Liver (tissue), 8 donors: ENCODE measurements at regions not wholly inside any gene's neighbourhood (a gene's known extent, or its start where the extent isn't known, plus 50 kb on each side); places are given as distances from the start of the nearest gene placed in this dataset.

Experiments used
- DNase-seq: peaks from one replicate; pipeline ENCODE4 v3.0.0-alpha.2; 2017; ENCODE audit warnings: low spot score
- H3K27ac ChIP-seq, 2 donors: one replicate each; pipeline ENCODE4 v1.7.0; 2013; ENCODE audit warnings: inconsistent platforms in 2 of 2, low read length in 2 of 2, control low read depth in 1 of 2, low read depth in 1 of 2, mild to moderate bottlenecking in 1 of 2
- H3K27me3 ChIP-seq, 4 donors: one replicate each; pipeline versions ENCODE4 v1.6.1 to v1.7.0; 2013; ENCODE audit warnings: low read length in 3 of 4, inconsistent platforms in 1 of 4, mild to moderate bottlenecking in 1 of 4, moderate library complexity in 1 of 4; ENCODE audit not compliant: control insufficient read depth in 4 of 4, insufficient read depth in 4 of 4
- H3K36me3 ChIP-seq, 4 donors: one replicate each; pipeline versions ENCODE4 v1.6.1 to v1.7.0; 2013; ENCODE audit warnings: low read length in 3 of 4, mild to moderate bottlenecking in 3 of 4, low read depth in 1 of 4, moderate library complexity in 1 of 4; ENCODE audit not compliant: control insufficient read depth in 4 of 4, insufficient read depth in 3 of 4
- H3K4me1 ChIP-seq, 4 donors: one replicate each; pipeline versions ENCODE4 v1.6.1 to v1.7.0; 2013; ENCODE audit warnings: low read length in 3 of 4, mild to moderate bottlenecking in 3 of 4, moderate library complexity in 1 of 4; ENCODE audit not compliant: control insufficient read depth in 4 of 4, insufficient read depth in 4 of 4
- H3K4me3 ChIP-seq, 3 donors: one replicate each; pipeline versions ENCODE4 v1.6.1 to v1.7.0; 2013; ENCODE audit warnings: low read length in 3 of 3, control low read depth in 1 of 3, low read depth in 1 of 3, mild to moderate bottlenecking in 1 of 3
- H3K9ac ChIP-seq, 2 donors: one replicate each; pipeline ENCODE4 v1.7.0; 2013; ENCODE audit warnings: low read length in 2 of 2, mild to moderate bottlenecking in 2 of 2, moderate library complexity in 2 of 2, control low read depth in 1 of 2, low read depth in 1 of 2
- H3K9me3 ChIP-seq, 4 donors: one replicate each; pipeline versions ENCODE4 v1.6.1 to v1.7.0; 2013; ENCODE audit warnings: low read length in 3 of 4; ENCODE audit not compliant: control insufficient read depth in 4 of 4
- CTCF ChIP-seq: fragments of 150-350 bp; IDR thresholded peaks from 2 replicates; pipeline ENCODE4 v1.5.1; 2017; ENCODE audit warnings: improper control_type of control experiment, low read depth, low read length; ENCODE audit not compliant: missing input control
- EGR1 ChIP-seq, 2 donors: IDR thresholded peaks; 2 replicates each; pipeline ENCODE4 v1.6.1; 2016 to 2018; ENCODE audit warnings: antibody characterized with exemption in 2 of 2, low read depth in 2 of 2
- FOXA2 ChIP-seq: IDR thresholded peaks from 2 replicates; pipeline ENCODE4 v1.6.1; 2016; ENCODE audit warnings: antibody characterized with exemption
- GABPA ChIP-seq, 2 donors: IDR thresholded peaks in 1 of 2; conservative IDR thresholded peaks in 1 of 2; 2 replicates each; pipeline ENCODE4 v1.6.1; 2016; ENCODE audit warnings: antibody characterized with exemption in 2 of 2, mild to moderate bottlenecking in 1 of 2, moderate library complexity in 1 of 2
- HNF4A ChIP-seq, 2 donors: conservative IDR thresholded peaks; 2 replicates each; pipeline ENCODE4 v1.6.1; 2016; ENCODE audit warnings: antibody characterized with exemption in 2 of 2, mild to moderate bottlenecking in 2 of 2
- HNF4G ChIP-seq: IDR thresholded peaks from 2 replicates; pipeline ENCODE4 v1.6.1; 2016; ENCODE audit warnings: antibody characterized with exemption
- JUND ChIP-seq, 2 donors: IDR thresholded peaks; 2 replicates each; pipeline ENCODE4 v1.6.1; 2016; ENCODE audit warnings: antibody characterized with exemption in 2 of 2
- NR2F2 ChIP-seq: IDR thresholded peaks from 2 replicates; pipeline ENCODE4 v1.6.1; 2016; ENCODE audit warnings: antibody characterized with exemption
- RAD21 ChIP-seq, 2 donors: IDR thresholded peaks; 2 replicates each; pipeline ENCODE4 v1.6.1; 2016; ENCODE audit warnings: antibody characterized with exemption in 2 of 2, mild to moderate bottlenecking in 2 of 2
- RXRA ChIP-seq, 2 donors: IDR thresholded peaks; 2 replicates each; pipeline ENCODE4 v1.6.1; 2017 to 2018; ENCODE audit warnings: antibody characterized with exemption in 2 of 2, mild to moderate bottlenecking in 1 of 2
- SP1 ChIP-seq: IDR thresholded peaks from 2 replicates; pipeline ENCODE4 v1.6.1; 2018; ENCODE audit warnings: antibody characterized with exemption, mild to moderate bottlenecking
- TAF1 ChIP-seq: conservative IDR thresholded peaks from 2 replicates; pipeline ENCODE4 v1.6.1; 2016; ENCODE audit warnings: antibody characterized with exemption, mild to moderate bottlenecking
- YY1 ChIP-seq: IDR thresholded peaks from 2 replicates; pipeline ENCODE4 v1.6.1; 2016; ENCODE audit warnings: antibody characterized with exemption, mild to moderate bottlenecking
- ZBTB33 ChIP-seq: IDR thresholded peaks from 2 replicates; pipeline ENCODE4 v1.6.1; 2016; ENCODE audit warnings: antibody characterized with exemption
- WGBS: extraction: QIAGEN DNeasy Blood & Tissue Kit; methylation state at CpG from one replicate; pipeline ENCODE4 v1.1.7; 2013; 5-methylcytosine and 5-hydroxymethylcytosine counted together
- TF ChIP-seq, protein P1 (sequence below): IDR thresholded peaks from 2 replicates; pipeline ENCODE4 v1.6.1; 2016; ENCODE audit warnings: antibody characterized with exemption
- TF ChIP-seq, protein P2 (sequence below): IDR thresholded peaks from 2 replicates; pipeline ENCODE4 v1.6.1; 2016; ENCODE audit warnings: antibody characterized with exemption
- TF ChIP-seq, protein P3 (sequence below): IDR thresholded peaks from 2 replicates; pipeline ENCODE4 v1.6.1; 2016; ENCODE audit warnings: antibody characterized with exemption, mild to moderate bottlenecking
- donor health status: healthy.
- donor health status: healthy.
- donor health status: healthy.
- donor health status: healthy.
- donor health status: healthy.

DNA sequence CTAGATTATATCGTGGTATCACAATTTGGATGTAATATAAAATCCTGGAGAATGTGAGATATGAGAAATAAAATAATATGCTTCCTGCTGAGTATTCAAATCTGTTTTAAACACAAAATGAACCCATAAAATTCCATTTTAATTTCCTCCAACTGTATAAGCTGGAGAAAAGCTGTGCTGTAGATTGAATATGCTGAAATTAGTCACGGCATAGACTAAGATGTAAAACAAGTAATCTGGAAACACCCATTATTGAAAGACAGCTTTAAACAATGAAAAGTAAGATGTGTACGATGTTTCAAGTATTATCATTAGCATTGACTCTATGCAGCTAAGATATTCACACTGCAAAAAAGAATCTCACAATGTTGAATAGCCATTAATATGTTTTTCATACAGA is 403.4 kb upstream of the BRINP3 start:
- no peak overlapping the region for H3K27ac ChIP-seq
- no peaks in the 10 kb centered on the region for H3K27me3 ChIP-seq
- H3K36me3 ChIP-seq = no peaks in the 10 kb centered on the region
- H3K9ac ChIP-seq = no peak overlapping the region
- no peaks in the 10 kb centered on the region for H3K9me3 ChIP-seq
- no peak for TF ChIP-seq RXRA (IDR thresholded peaks at IDR 0.05)
- no peak for TF ChIP-seq FOXA2
- TF ChIP-seq CTCF = no peak
- TF ChIP-seq, protein P1, sequence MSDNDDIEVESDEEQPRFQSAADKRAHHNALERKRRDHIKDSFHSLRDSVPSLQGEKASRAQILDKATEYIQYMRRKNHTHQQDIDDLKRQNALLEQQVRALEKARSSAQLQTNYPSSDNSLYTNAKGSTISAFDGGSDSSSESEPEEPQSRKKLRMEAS = no peak
- no peak for TF ChIP-seq SP1
- no peak for TF ChIP-seq GABPA (IDR thresholded peaks at IDR 0.05 in 1 of 2, conservative IDR thresholded peaks at IDR 0.05 in 1 of 2)
- TF ChIP-seq NR2F2 = no peak
- TF ChIP-seq RAD21 (IDR thresholded peaks at IDR 0.05) = no peak
- TF ChIP-seq, protein P2, sequence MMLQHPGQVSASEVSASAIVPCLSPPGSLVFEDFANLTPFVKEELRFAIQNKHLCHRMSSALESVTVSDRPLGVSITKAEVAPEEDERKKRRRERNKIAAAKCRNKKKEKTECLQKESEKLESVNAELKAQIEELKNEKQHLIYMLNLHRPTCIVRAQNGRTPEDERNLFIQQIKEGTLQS = no peak
- no peak for TF ChIP-seq HNF4G
- TF ChIP-seq TAF1 = no peak
- TF ChIP-seq, protein P3, sequence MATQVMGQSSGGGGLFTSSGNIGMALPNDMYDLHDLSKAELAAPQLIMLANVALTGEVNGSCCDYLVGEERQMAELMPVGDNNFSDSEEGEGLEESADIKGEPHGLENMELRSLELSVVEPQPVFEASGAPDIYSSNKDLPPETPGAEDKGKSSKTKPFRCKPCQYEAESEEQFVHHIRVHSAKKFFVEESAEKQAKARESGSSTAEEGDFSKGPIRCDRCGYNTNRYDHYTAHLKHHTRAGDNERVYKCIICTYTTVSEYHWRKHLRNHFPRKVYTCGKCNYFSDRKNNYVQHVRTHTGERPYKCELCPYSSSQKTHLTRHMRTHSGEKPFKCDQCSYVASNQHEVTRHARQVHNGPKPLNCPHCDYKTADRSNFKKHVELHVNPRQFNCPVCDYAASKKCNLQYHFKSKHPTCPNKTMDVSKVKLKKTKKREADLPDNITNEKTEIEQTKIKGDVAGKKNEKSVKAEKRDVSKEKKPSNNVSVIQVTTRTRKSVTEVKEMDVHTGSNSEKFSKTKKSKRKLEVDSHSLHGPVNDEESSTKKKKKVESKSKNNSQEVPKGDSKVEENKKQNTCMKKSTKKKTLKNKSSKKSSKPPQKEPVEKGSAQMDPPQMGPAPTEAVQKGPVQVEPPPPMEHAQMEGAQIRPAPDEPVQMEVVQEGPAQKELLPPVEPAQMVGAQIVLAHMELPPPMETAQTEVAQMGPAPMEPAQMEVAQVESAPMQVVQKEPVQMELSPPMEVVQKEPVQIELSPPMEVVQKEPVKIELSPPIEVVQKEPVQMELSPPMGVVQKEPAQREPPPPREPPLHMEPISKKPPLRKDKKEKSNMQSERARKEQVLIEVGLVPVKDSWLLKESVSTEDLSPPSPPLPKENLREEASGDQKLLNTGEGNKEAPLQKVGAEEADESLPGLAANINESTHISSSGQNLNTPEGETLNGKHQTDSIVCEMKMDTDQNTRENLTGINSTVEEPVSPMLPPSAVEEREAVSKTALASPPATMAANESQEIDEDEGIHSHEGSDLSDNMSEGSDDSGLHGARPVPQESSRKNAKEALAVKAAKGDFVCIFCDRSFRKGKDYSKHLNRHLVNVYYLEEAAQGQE = no peak
- TF ChIP-seq EGR1 (IDR thresholded peaks at IDR 0.05; ENCODE audit: low read depth in 2 of 2) = no peak
- TF ChIP-seq JUND (IDR thresholded peaks at IDR 0.05) = no peak
- no peak for TF ChIP-seq ZBTB33
- TF ChIP-seq HNF4A (conservative IDR thresholded peaks at IDR 0.05) = no peak
- no peak for TF ChIP-seq YY1
- no peak for DNase-seq
- H3K4me1 ChIP-seq = no peaks in the 10 kb centered on the region
- H3K4me3 ChIP-seq = no peak overlapping the region
- WGBS = 63% methylated on average over 3 of the region's 3 CpGs

GRCh38 chr1:190897233-190897632 is 419.6 kb upstream of the BRINP3 start:
- H3K27me3 ChIP-seq = peaks cover 0 to 2% (median 0%) of the 10 kb centered on the region in 4 donors
- no peaks in the 10 kb centered on the region for H3K36me3 ChIP-seq
- H3K9me3 ChIP-seq = no peaks in the 10 kb centered on the region
- no peak overlapping the region for H3K4me3 ChIP-seq
- 65% methylated on average over 2 of the region's 2 CpGs for WGBS
- no peak overlapping the region for H3K9ac ChIP-seq
- no peaks in the 10 kb centered on the region for H3K4me1 ChIP-seq
- no peak overlapping the region for H3K27ac ChIP-seq
- TF ChIP-seq, protein P3 = no peak
- no peak for TF ChIP-seq RAD21 (IDR thresholded peaks at IDR 0.05)
- DNase-seq = no peak
